Breast epithelium (tissue), 4 donors: ENCODE measurements at regions not wholly inside any gene's neighbourhood (a gene's known extent, or its start where the extent isn't known, plus 50 kb on each side); places are given as distances from the start of the nearest gene placed in this dataset.
A peak's percentile ranks its signal among the peaks of the same experiment; 100 is the strongest.

Experiments used
- DNase-seq, 2 donors: peaks; one replicate each; pipeline ENCODE4 v3.0.0-alpha.2; 2019; ENCODE audit warnings: low spot score in 2 of 2
- H3K27ac ChIP-seq, 2 donors: fragments of 200-600 bp; sonication (generic) in 1 of 2; one replicate each; pipeline ENCODE4 v1.5.1; 2016 to 2019; ENCODE audit warnings: mild to moderate bottlenecking in 1 of 2
- H3K27me3 ChIP-seq, 2 donors: fragments of 200-600 bp; sonication (generic) in 1 of 2; one replicate each; pipeline versions ENCODE4 v1.5.1 to v1.6.0; 2017 to 2019; ENCODE audit warnings: control low read depth in 1 of 2, mild to moderate bottlenecking in 1 of 2
- H3K36me3 ChIP-seq: fragments of 200-600 bp; one replicate; pipeline ENCODE4 v1.5.1; 2019
- H3K4me1 ChIP-seq, 2 donors: fragments of 200-600 bp; sonication (generic); one replicate each; pipeline ENCODE4 v1.5.1; 2016 to 2019; ENCODE audit warnings: control low read depth in 1 of 2
- H3K4me3 ChIP-seq, 3 donors: fragments of 200-600 bp; sonication (generic); 1 replicate in 2 of 3; 2 replicates in 1 of 3; pipeline ENCODE4 v1.5.1; 2016 to 2019; ENCODE audit warnings: mild to moderate bottlenecking in 3 of 3, moderate library complexity in 2 of 3
- H3K9me3 ChIP-seq, 2 donors: fragments of 200-600 bp; sonication (generic) in 1 of 2; one replicate each; pipeline ENCODE4 v1.5.1; 2016 to 2019; ENCODE audit warnings: control low read depth in 1 of 2
- CTCF ChIP-seq, 3 donors: fragments of 450-650 bp; IDR thresholded peaks; one replicate each; pipeline ENCODE4 v1.5.1; 2016 to 2017; ENCODE audit warnings: antibody characterized with exemption in 3 of 3, mild to moderate bottlenecking in 3 of 3, moderate library complexity in 3 of 3
- POLR2A ChIP-seq: fragments of 450-650 bp; IDR thresholded peaks from one replicate; pipeline ENCODE4 v1.6.1; 2016; ENCODE audit warnings: antibody characterized with exemption, mild to moderate bottlenecking, moderate library complexity
- POLR2AphosphoS5 ChIP-seq, 3 donors: sonication (generic); formaldehyde crosslinking; IDR thresholded peaks; one replicate each; pipeline ENCODE4 v1.6.1; 2017; ENCODE audit warnings: antibody characterized with exemption in 3 of 3
- intact Hi-C: fragments of 100-400 bp; cut with DNase I; formaldehyde crosslinking; loops from one replicate; pipeline ENCODE4 v1.15.1; 2023; ENCODE audit warnings: low total_unique reads

- Histone ChIP-seq H3K27me3 (no peaks in the 10 kb centered on the region), H3K9me3 (no peaks in the 10 kb centered on the region), H3K4me1 (no peaks in the 10 kb centered on the region), H3K27ac (no peak overlapping the region), H3K36me3 (no peaks in the 10 kb centered on the region), H3K4me3 (no peak overlapping the region)
- no peak for DNase-seq
- TF ChIP-seq POLR2AphosphoS5 (IDR thresholded peaks at IDR 0.05) (no peak), CTCF (IDR thresholded peaks at IDR 0.05) (no peak), POLR2A (no peak)
- intact Hi-C loops = no loop called here
Observed at GRCh38 chr17:13346592-13346991, 255.1 kb downstream of the HS3ST3A1 start.

- H3K27ac ChIP-seq = no peak overlapping the region
- intact Hi-C loops = no loop called here
- no peaks in the 10 kb centered on the region for H3K27me3 ChIP-seq
- no peak for DNase-seq
- no peaks in the 10 kb centered on the region for H3K4me1 ChIP-seq
- no peaks in the 10 kb centered on the region for H3K9me3 ChIP-seq
- no peak for TF ChIP-seq CTCF (IDR thresholded peaks at IDR 0.05)
- TF ChIP-seq POLR2AphosphoS5 (IDR thresholded peaks at IDR 0.05) = no peak
- no peak for TF ChIP-seq POLR2A
- no peak overlapping the region for H3K4me3 ChIP-seq
- H3K36me3 ChIP-seq = no peaks in the 10 kb centered on the region
Observed at GRCh38 chr17:13346081-13346533, 255.6 kb downstream of the HS3ST3A1 start.

GRCh38 chr17:13338421-13338820 lies 263.3 kb downstream of the HS3ST3A1 start:
- H3K9me3 ChIP-seq = no peaks in the 10 kb centered on the region
- no peak overlapping the region for H3K4me3 ChIP-seq
- H3K4me1 ChIP-seq = no peaks in the 10 kb centered on the region
- no peak for DNase-seq
- no peaks in the 10 kb centered on the region for H3K36me3 ChIP-seq
- TF ChIP-seq POLR2AphosphoS5 (IDR thresholded peaks at IDR 0.05) (no peak), POLR2A (no peak), CTCF (IDR thresholded peaks at IDR 0.05) (no peak)
- intact Hi-C loops = no loop called here
- H3K27ac ChIP-seq = no peak overlapping the region
- H3K27me3 ChIP-seq = no peaks in the 10 kb centered on the region

GRCh38 chr17:13337864-13338371 lies 263.8 kb downstream of the HS3ST3A1 start:
- intact Hi-C loops = no loop called here
- Histone ChIP-seq H3K4me1 (no peaks in the 10 kb centered on the region), H3K4me3 (peak overlapping the region in 2 of 3 donors; percentile 5 to 52), H3K27me3 (no peaks in the 10 kb centered on the region), H3K36me3 (no peaks in the 10 kb centered on the region), H3K9me3 (no peaks in the 10 kb centered on the region), H3K27ac (no peak overlapping the region)
- no peak for TF ChIP-seq POLR2AphosphoS5 (IDR thresholded peaks at IDR 0.05)
- TF ChIP-seq POLR2A = no peak
- TF ChIP-seq CTCF (IDR thresholded peaks at IDR 0.05) = peak; percentile 32 to 60 (median 51)
- no peak for DNase-seq

GRCh38 chr17:13337151-13337550 lies 264.6 kb downstream of the HS3ST3A1 start:
- no peak for DNase-seq
- intact Hi-C loops = no loop called here

More at GRCh38 chr17:13337151-13337550, 264.6 kb downstream of the HS3ST3A1 start:
- H3K9me3 ChIP-seq = no peaks in the 10 kb centered on the region
- H3K36me3 ChIP-seq = no peaks in the 10 kb centered on the region
- no peaks in the 10 kb centered on the region for H3K4me1 ChIP-seq
- H3K27me3 ChIP-seq = no peaks in the 10 kb centered on the region
- no peak overlapping the region for H3K4me3 ChIP-seq
- TF ChIP-seq POLR2A (no peak), CTCF (IDR thresholded peaks at IDR 0.05) (no peak), POLR2AphosphoS5 (IDR thresholded peaks at IDR 0.05) (no peak)
- no peak overlapping the region for H3K27ac ChIP-seq
